IMR-90 (cell line): ENCODE measurements at regions not wholly inside any gene's neighbourhood (a gene's known extent, or its start where the extent isn't known, plus 50 kb on each side); places are given as distances from the start of the nearest gene placed in this dataset.

Experiments
- ATAC-seq: fragments of 200-7000 bp; cut with Tn5 transposase; 2 replicates; pipeline ENCODE4 v1.9.1; 2020; ENCODE audit warnings: low read depth, mild to moderate bottlenecking, moderate library complexity
- BruUV-seq: library from RNA; stranded (reverse); fragments of 400-500 nt; replicated peaks from 2 replicates; lab custom pipeline; 2021; lab: Mats Ljungman, UMichigan
- CTCF ChIA-PET: fragments of 300-600 bp; formaldehyde crosslinking; extraction: SDS; loops from one replicate; lab custom pipeline; 2021; ENCODE audit warnings: antibody characterized with exemption; lab: Yijun Ruan, JAX
- POLR2A ChIA-PET: fragments of 300-600 bp; sonication (Branson Sonifier 250); formaldehyde crosslinking; loops from one replicate; lab custom pipeline; 2022; ENCODE audit warnings: antibody characterized with exemption; ENCODE audit not compliant: unreplicated experiment; lab: Charles Lee
- DNase-seq: peaks from one replicate; pipeline ENCODE4 v3.0.0; 2013
- H2AFZ ChIP-seq: replicated peaks from 2 replicates; pipeline ENCODE3; 2013; ENCODE audit warnings: low read length, mild to moderate bottlenecking; ENCODE audit not compliant: poor library complexity
- H2AK5ac ChIP-seq: 2 replicates; pipeline ENCODE4 v1.6.1; 2013; ENCODE audit warnings: low read depth, low read length, inconsistent platforms
- H2AK9ac ChIP-seq: replicated peaks from 2 replicates; pipeline ENCODE3; 2013; ENCODE audit warnings: mild to moderate bottlenecking, low read depth, low read length, moderate library complexity; ENCODE audit not compliant: poor library complexity
- H2BK120ac ChIP-seq: 2 replicates; pipeline ENCODE4 v1.6.1; 2013; ENCODE audit warnings: low read depth, low read length, inconsistent platforms
- H2BK15ac ChIP-seq: 3 replicates; pipeline ENCODE4 v1.6.1; 2013; ENCODE audit warnings: low read depth, low read length, inconsistent platforms
- H2BK20ac ChIP-seq: 2 replicates; pipeline ENCODE4 v1.6.1; 2013; ENCODE audit warnings: low read depth, mild to moderate bottlenecking, inconsistent platforms, low read length, moderate library complexity
- H2BK5ac ChIP-seq: 2 replicates; pipeline ENCODE4 v1.6.1; 2013; ENCODE audit warnings: mild to moderate bottlenecking, low read depth, low read length, inconsistent platforms; ENCODE audit not compliant: poor library complexity, severe bottlenecking
- H3K14ac ChIP-seq: replicated peaks from 2 replicates; pipeline ENCODE4 v1.6.1; 2013; ENCODE audit warnings: low read depth, low read length, inconsistent platforms
- H3K18ac ChIP-seq: 2 replicates; pipeline ENCODE4 v1.6.1; 2013; ENCODE audit warnings: low read depth, low read length, control low read depth
- H3K23ac ChIP-seq: 2 replicates; pipeline ENCODE4 v1.6.1; 2013; ENCODE audit warnings: low read depth, low read length, inconsistent platforms
- H3K27ac ChIP-seq: 2 replicates; pipeline ENCODE4 v1.5.1; 2013; ENCODE audit warnings: mild to moderate bottlenecking, control low read depth, low read length; ENCODE audit not compliant: insufficient read depth
- H3K27me3 ChIP-seq: 2 replicates; pipeline ENCODE4 v1.6.1; 2013; ENCODE audit warnings: low read length; ENCODE audit not compliant: control insufficient read depth, insufficient read depth
- H3K36me3 ChIP-seq: 2 replicates; pipeline ENCODE4 v1.6.1; 2013; ENCODE audit warnings: low read length, mixed read lengths; ENCODE audit not compliant: control insufficient read depth, insufficient read depth
- H3K4ac ChIP-seq: 2 replicates; pipeline ENCODE4 v1.6.1; 2013; ENCODE audit warnings: low read depth, low read length, inconsistent platforms
- H3K4me1 ChIP-seq: 2 replicates; pipeline ENCODE4 v1.6.1; 2013; ENCODE audit warnings: low read length, mixed read lengths; ENCODE audit not compliant: control insufficient read depth, insufficient read depth
- H3K4me2 ChIP-seq: 2 replicates; pipeline ENCODE4 v1.6.1; 2013; ENCODE audit warnings: low read depth, mild to moderate bottlenecking, control low read depth, low read length, moderate library complexity
- H3K4me3 ChIP-seq: 2 replicates; pipeline ENCODE4 v1.5.1; 2013; ENCODE audit warnings: low read depth, mild to moderate bottlenecking, control low read depth, low read length, moderate library complexity; ENCODE audit not compliant: insufficient read depth
- H3K56ac ChIP-seq: 2 replicates; pipeline ENCODE4 v1.6.1; 2013; ENCODE audit warnings: low read length, inconsistent platforms; ENCODE audit not compliant: insufficient read depth; ENCODE audit errors: extremely low read depth
- H3K79me1 ChIP-seq, 2 experiments: 2 replicates each; pipeline ENCODE4 v1.6.1; 2013; ENCODE audit warnings: low read length in 2 of 2, inconsistent platforms in 1 of 2, low read depth in 1 of 2
- H3K9ac ChIP-seq: 2 replicates; pipeline ENCODE4 v1.6.1; 2013; ENCODE audit warnings: low read depth, low read length, control low read depth
- H3K9me1 ChIP-seq: 2 replicates; pipeline ENCODE4 v1.6.1; 2013; ENCODE audit warnings: low read length, inconsistent platforms; ENCODE audit not compliant: insufficient read depth
- H3K9me3 ChIP-seq: 2 replicates; pipeline ENCODE4 v1.6.1; 2013; ENCODE audit warnings: low read length; ENCODE audit not compliant: control insufficient read depth, insufficient read depth
- H4K20me1 ChIP-seq: 2 replicates; pipeline ENCODE4 v1.6.1; 2013; ENCODE audit warnings: low read length, inconsistent platforms; ENCODE audit not compliant: insufficient read depth
- H4K5ac ChIP-seq: 2 replicates; pipeline ENCODE4 v1.6.1; 2013; ENCODE audit warnings: mild to moderate bottlenecking, low read depth, low read length, control low read depth
- H4K8ac ChIP-seq, 2 experiments: 2 replicates each; pipeline ENCODE4 v1.6.1; 2013; ENCODE audit warnings: low read depth in 2 of 2, low read length in 2 of 2, control low read depth in 1 of 2, inconsistent platforms in 1 of 2
- H4K91ac ChIP-seq: 2 replicates; pipeline ENCODE4 v1.6.1; 2013; ENCODE audit warnings: low read depth, low read length, inconsistent platforms; ENCODE audit not compliant: insufficient read depth
- BHLHE40 ChIP-seq: fragments of 150-350 bp; IDR thresholded peaks from 2 replicates; pipeline ENCODE4 v1.6.1; 2016; ENCODE audit warnings: mild to moderate bottlenecking, low read depth, low read length
- CEBPB ChIP-seq: IDR thresholded peaks from 2 replicates; pipeline ENCODE4 v1.6.1; 2012; ENCODE audit warnings: low read depth, low read length, improper control_type of control experiment
- CHD1 ChIP-seq: IDR thresholded peaks from 2 replicates; pipeline ENCODE4 v1.6.1; 2012; ENCODE audit warnings: low read depth, low read length, improper control_type of control experiment
- ELK1 ChIP-seq: fragments of 150-350 bp; IDR thresholded peaks from 2 replicates; pipeline ENCODE4 v1.6.1; 2016; ENCODE audit warnings: low read depth, mild to moderate bottlenecking, low read length, moderate library complexity, borderline replicate concordance
- FOS ChIP-seq: fragments of 150-350 bp; IDR thresholded peaks from 2 replicates; pipeline ENCODE4 v1.6.1; 2016; ENCODE audit warnings: low read depth, low read length
- MAFK ChIP-seq: IDR thresholded peaks from 2 replicates; pipeline ENCODE4 v1.6.1; 2012; ENCODE audit warnings: low read depth, low read length, improper control_type of control experiment
- MAZ ChIP-seq: IDR thresholded peaks from 2 replicates; pipeline ENCODE4 v1.6.1; 2012; ENCODE audit warnings: low read depth, mild to moderate bottlenecking, low read length, improper control_type of control experiment, moderate library complexity, borderline replicate concordance
- MXI1 ChIP-seq: IDR thresholded peaks from 2 replicates; pipeline ENCODE4 v1.6.1; 2012; ENCODE audit warnings: low read depth, mild to moderate bottlenecking, low read length, moderate library complexity, borderline replicate concordance
- NFE2L2 ChIP-seq: fragments of 150-350 bp; IDR thresholded peaks from 2 replicates; pipeline ENCODE4 v1.6.1; 2016; ENCODE audit warnings: low read depth, mild to moderate bottlenecking, low read length
- POLR2A ChIP-seq: IDR thresholded peaks from 2 replicates; pipeline ENCODE4 v1.6.1; 2012; ENCODE audit warnings: mild to moderate bottlenecking, low read depth, low read length
- RAD21 ChIP-seq: IDR thresholded peaks from 2 replicates; pipeline ENCODE4 v1.6.1; 2012; ENCODE audit warnings: low read length, improper control_type of control experiment
- RCOR1 ChIP-seq: IDR thresholded peaks from 2 replicates; pipeline ENCODE4 v1.6.1; 2012; ENCODE audit warnings: mild to moderate bottlenecking, low read length, improper control_type of control experiment; ENCODE audit not compliant: insufficient replicate concordance
- RFX5 ChIP-seq: IDR thresholded peaks from 2 replicates; pipeline ENCODE4 v1.8.0; 2012; ENCODE audit warnings: low read depth, mild to moderate bottlenecking, low read length, moderate library complexity
- SMC3 ChIP-seq: fragments of 150-350 bp; IDR thresholded peaks from 2 replicates; pipeline ENCODE4 v1.6.1; 2016; ENCODE audit warnings: low read depth, mild to moderate bottlenecking, antibody characterized with exemption, low read length, moderate library complexity
- USF2 ChIP-seq: fragments of 150-350 bp; IDR thresholded peaks from 2 replicates; pipeline ENCODE4 v1.6.1; 2017; ENCODE audit warnings: mild to moderate bottlenecking, antibody characterized with exemption, low read length, low read depth
- WGBS, 2 experiments: methylation state at CpG; one replicate each; pipeline versions ENCODE4 v1.1.5 to v1.1.7; 2013; ENCODE audit warnings: missing lambda C conversion rate in 2 of 2; ENCODE audit not compliant: insufficient read length in 1 of 2; ENCODE audit errors: extremely low coverage in 2 of 2; 5-methylcytosine and 5-hydroxymethylcytosine counted together
- dilution Hi-C: fragments of 300-500 bp; cut with HindIII; formaldehyde crosslinking; loops from one replicate; pipeline ENCODE4 v1.14.3; 2018; ENCODE audit warnings: low sequenced_read_pairs; ENCODE audit not compliant: unreplicated experiment
- in situ Hi-C: fragments of 300-500 bp; cut with MboI; formaldehyde crosslinking; loops from 3 replicates; pipeline ENCODE4 v1.14.3; 2019; ENCODE audit warnings: low sequenced_read_pairs, inconsistent platforms, mixed read lengths
- intact Hi-C: fragments of 100-400 bp; cut with micrococcal nuclease; formaldehyde crosslinking; loops from 2 replicates; pipeline ENCODE4 v1.10.0; 2022
- TF ChIP-seq, protein P1 (sequence below): conservative IDR thresholded peaks from 2 replicates; pipeline ENCODE4 v1.5.1; 2012; ENCODE audit warnings: mild to moderate bottlenecking, low read depth, low read length, improper control_type of control experiment

- Histone ChIP-seq H4K91ac (no peak overlapping the region), H3K23ac (no peak overlapping the region), H2BK120ac (no peak overlapping the region), H3K36me3 (no peaks in the 10 kb centered on the region), H3K4me1 (peaks cover 4% of the 10 kb centered on the region; the same call in 1 of the 2 replicates), H3K56ac (no peak overlapping the region), H3K9me1 (no peaks in the 10 kb centered on the region; the same call in 1 of the 2 replicates), H3K4me2 (no peak overlapping the region), H3K4ac (no peak overlapping the region), H4K8ac (no peak overlapping the region), H3K14ac (no peak overlapping the region), H3K27ac (no peak overlapping the region), H3K27me3 (no peaks in the 10 kb centered on the region), H3K9ac (no peak overlapping the region), H4K20me1 (no peaks in the 10 kb centered on the region), H4K5ac (no peak overlapping the region), H3K9me3 (no peaks in the 10 kb centered on the region), H2BK20ac (no peak overlapping the region), H3K79me1 (no peaks in the 10 kb centered on the region), H3K4me3 (no peak overlapping the region), H2AFZ (no peak overlapping the region), H2AK9ac (no peak overlapping the region), H3K18ac (no peak overlapping the region), H2AK5ac (no peak overlapping the region), H2BK5ac (no peak overlapping the region), H2BK15ac (0 out of 3 replicates have a peak overlapping the region, but pooled peaks have one; percentile 21)
- DNase-seq (no peak), ATAC-seq (no peak)
- TF ChIP-seq POLR2A = no peak
- TF ChIP-seq, protein P1, sequence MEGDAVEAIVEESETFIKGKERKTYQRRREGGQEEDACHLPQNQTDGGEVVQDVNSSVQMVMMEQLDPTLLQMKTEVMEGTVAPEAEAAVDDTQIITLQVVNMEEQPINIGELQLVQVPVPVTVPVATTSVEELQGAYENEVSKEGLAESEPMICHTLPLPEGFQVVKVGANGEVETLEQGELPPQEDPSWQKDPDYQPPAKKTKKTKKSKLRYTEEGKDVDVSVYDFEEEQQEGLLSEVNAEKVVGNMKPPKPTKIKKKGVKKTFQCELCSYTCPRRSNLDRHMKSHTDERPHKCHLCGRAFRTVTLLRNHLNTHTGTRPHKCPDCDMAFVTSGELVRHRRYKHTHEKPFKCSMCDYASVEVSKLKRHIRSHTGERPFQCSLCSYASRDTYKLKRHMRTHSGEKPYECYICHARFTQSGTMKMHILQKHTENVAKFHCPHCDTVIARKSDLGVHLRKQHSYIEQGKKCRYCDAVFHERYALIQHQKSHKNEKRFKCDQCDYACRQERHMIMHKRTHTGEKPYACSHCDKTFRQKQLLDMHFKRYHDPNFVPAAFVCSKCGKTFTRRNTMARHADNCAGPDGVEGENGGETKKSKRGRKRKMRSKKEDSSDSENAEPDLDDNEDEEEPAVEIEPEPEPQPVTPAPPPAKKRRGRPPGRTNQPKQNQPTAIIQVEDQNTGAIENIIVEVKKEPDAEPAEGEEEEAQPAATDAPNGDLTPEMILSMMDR = no peak
- TF ChIP-seq RFX5 = no peak
- no peak for TF ChIP-seq ELK1
- no peak for TF ChIP-seq NFE2L2
- no peak for TF ChIP-seq RCOR1
- no peak for TF ChIP-seq RAD21
- TF ChIP-seq MAFK = no peak
- TF ChIP-seq SMC3 = no peak
- no peak for TF ChIP-seq CHD1
- TF ChIP-seq FOS = no peak
- TF ChIP-seq MAZ = no peak
- no peak for TF ChIP-seq BHLHE40
- no peak for TF ChIP-seq MXI1
- TF ChIP-seq USF2 = no peak
- no peak for TF ChIP-seq CEBPB
- ChIA-PET CTCF (interaction anchor here (1.5 kb wide), 1 partner anchor 9 kb away, joined by 6 read pairs; no protein-coding TSS in a partner anchor), POLR2A (no interaction called here)
- no TSS peak for BruUV-seq
- in situ Hi-C loops = loop anchor here (10.0 kb wide), 2 partner anchors 166 to 326 kb away; no protein-coding TSS in a partner anchor
- dilution Hi-C loops = no loop called here
- WGBS, 2 experiments = no CpG with 5 or more reads among the region's 4 CpGs
- intact Hi-C loops = no loop called here
Measured at GRCh38 chr6:121858310-121858709, 422.9 kb downstream of the GJA1 start.
